ENCODE measurements at regions not wholly inside any gene's neighbourhood (a gene's known extent, or its start where the extent isn't known, plus 50 kb on each side); places are given as distances from the start of the nearest gene placed in this dataset.
"Not testable (repeated sequence)": the region's sequence is repeated elsewhere in the genome, so short reads cannot be mapped to it uniquely, and the experiment has no call there.

- no peak for DNase-seq
Measured at GRCh38 chr4:163988391-163988790, 493.9 kb downstream of the TMA16 start.

DNA sequence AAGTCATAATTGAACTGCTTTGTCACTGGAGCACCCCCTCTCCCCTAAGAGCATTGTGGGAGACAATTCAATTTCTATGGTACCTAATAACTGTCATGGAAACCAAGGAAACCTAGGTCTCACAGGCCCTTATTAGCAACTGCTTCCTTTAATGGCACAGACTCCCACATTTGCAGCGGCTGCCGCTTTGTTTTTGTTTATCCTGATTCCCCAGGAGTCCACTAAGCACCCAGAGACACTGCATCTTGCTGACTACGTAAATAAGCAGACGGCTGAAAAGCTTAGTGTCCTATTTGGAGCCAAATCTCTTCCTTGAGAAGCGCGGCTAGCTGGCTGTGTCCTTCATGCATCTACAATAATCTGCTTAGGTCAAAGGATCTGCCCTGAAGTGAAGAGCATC lies 494.4 kb downstream of the TMA16 start:
- peak; percentile 59 for DNase-seq

GRCh38 chr4:163991298-163991865 lies 496.9 kb downstream of the TMA16 start:
- DNase-seq: no peak

GRCh38 chr4:164009435-164009834 lies 514.9 kb downstream of the TMA16 start:
- no peak for DNase-seq

DNA sequence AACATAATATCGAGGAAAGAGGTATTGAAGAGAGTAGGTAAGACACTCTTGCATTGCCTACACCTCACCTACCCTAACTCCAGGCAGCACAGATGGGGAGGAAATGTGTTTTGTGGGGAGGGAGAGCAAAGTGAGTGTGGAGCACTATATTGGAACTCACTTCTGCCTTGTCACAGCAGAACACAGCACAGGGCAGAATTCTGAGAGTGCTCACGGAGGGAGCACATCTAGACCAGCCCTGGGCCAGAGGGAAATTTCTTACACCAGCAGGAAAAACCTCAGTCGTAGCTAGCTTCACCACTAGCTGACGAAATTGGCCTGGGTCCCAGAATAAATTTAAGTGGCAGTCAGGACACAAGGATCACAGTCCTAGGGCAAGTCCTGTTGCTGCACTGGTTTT lies 517.3 kb downstream of the TMA16 start:
- no peak for DNase-seq

GRCh38 chr4:164012396-164013027 lies 518.0 kb downstream of the TMA16 start:
- peak; percentile 51 for DNase-seq

GRCh38 chr4:164021947-164022346 lies 527.5 kb downstream of the TMA16 start:
- DNase-seq: no peak

- DNase-seq: no peak
Measured at GRCh38 chr4:164023214-164023613, 528.7 kb downstream of the TMA16 start.

DNA sequence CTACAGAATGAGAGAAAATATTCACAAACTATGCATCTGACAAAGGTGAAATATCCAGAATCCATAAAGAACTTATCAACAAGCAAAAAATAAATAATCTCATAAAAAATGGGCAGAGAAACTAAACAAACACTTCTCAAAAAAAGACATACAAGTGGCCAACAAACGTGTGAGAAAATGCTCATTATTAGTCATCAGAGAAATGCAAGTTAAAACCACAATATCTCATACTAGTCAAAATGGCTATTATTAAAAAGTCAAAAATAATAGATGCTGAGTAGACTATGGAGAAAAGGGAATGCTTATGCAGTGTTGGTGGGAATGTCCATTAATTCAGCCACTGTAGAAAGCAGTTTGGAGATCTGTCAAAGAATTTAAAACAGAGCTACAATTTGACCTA lies 533.3 kb downstream of the TMA16 start:
- DNase-seq: no peak

GRCh38 chr4:164039482-164039881 lies 545.0 kb downstream of the TMA16 start:
- no peak for DNase-seq

DNA sequence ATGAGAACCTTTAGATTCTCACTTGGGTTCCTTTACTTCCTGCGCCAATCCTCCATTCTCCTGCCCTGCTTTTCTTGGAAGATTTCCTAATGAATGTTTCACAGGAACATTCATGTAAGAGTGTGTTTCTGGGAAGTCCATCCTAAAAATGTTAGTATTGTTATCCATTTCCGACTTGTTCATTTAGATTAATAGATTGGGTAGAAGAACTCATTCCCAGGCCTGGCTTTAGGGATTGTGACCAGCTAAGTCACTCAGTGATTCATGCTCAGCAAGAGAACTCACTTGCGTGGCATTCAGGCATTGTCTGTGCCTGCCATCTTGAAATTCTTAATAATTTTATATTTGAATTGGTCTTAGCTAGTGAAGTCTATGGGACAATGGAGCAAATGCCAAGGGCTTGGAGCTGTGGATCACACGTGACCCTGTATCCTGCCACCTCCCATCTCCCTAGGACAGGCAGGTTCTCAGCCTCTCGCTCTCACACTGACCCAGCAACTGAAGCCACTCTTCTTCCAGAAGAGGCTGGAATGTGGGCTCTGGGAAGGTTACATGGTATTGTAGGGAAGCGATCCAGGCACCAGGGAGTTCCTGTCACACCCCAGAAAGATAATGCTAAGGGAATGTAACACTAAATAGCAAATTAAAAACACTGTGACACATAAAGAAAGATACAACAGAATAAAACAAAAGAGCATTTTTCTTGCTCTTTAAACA lies 562.1 kb downstream of the TMA16 start:
- no peak for DNase-seq

GRCh38 chr4:164058776-164059445 lies 564.4 kb downstream of the TMA16 start:
- no peak for DNase-seq

- DNase-seq: no peak
Measured at GRCh38 chr4:164060456-164060855, 566.0 kb downstream of the TMA16 start.

DNA sequence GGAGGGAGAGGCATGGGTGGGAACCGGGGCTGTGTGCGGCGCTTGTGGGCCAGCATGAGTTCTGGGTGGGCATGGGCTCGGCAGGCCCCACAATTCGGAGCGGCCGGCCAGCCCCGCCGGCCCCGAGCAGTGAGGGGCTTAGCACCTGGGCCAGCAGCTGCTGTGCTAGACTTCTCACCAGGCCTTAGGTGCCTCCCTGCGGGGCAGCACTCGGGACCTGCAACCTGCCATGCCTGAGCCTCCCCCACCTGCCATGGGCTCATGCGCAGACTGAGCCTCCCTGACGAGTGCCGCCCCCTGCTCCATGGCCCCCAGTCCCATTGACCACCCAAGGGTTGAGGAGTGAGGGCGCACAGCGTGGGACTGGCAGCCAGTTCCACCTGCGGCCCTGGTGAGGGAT lies 573.9 kb downstream of the TMA16 start:
- no peak for DNase-seq

- no peak for DNase-seq
Measured at GRCh38 chr4:164070625-164071024, 576.1 kb downstream of the TMA16 start.

DNA sequence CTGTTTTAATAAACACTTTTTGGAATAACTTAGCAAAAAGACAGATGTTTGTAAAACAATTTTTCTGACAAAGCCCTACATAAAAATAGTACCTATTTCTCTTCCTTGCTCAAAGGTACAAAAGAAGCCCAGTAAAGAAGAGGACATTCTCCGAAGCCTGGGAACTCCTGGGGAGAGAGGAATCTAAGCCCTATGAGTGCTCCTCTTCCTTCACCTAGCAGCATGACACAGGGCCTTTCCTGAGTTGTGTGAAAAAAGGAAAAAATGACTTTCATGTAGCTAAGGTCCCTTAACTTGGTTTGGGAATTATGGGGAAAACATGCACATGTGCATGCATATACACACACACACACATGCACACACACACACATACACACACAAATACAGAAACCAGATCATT lies 586.9 kb downstream of the TMA16 start:
- no peak for DNase-seq

GRCh38 chr4:164081801-164082200 lies 587.3 kb downstream of the TMA16 start:
- no peak for DNase-seq

- peak; percentile 21 for DNase-seq
Measured at GRCh38 chr4:164087733-164088132, 593.2 kb downstream of the TMA16 start.

DNA sequence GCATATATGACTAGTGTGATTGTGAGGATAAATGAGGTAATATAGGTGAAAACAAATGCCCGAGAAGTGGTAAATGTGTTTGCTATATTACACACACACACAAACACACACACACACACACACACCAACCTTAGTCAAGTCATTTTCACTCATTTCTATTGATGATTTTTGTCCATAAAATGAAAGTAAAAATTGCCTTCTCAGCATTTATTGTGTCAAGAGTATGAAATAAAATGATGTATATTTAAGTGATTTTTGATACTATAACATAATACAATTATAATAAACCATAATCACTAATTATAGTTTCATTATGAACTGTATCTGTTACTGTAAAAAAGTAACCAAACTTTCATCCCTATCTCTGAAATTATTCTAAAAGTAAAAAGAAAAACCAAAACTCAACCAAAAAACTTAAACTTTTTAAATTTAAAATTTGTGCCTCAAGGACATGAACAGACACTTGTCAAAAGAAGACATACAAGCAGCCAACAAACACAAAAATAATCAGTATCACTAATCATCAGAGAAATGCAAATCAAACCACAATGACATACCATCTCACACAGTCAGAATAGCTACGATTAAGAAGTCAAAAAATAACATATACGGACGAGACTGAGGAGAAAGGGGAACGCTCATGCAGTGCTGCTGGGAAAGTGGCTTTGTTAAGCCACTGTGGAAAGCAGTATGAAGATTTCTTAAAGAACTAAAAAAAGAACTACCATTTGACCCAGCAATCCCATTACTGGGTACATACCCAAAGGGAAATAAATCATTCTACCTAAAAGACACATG lies 601.0 kb downstream of the TMA16 start:
- DNase-seq: no peak

DNA sequence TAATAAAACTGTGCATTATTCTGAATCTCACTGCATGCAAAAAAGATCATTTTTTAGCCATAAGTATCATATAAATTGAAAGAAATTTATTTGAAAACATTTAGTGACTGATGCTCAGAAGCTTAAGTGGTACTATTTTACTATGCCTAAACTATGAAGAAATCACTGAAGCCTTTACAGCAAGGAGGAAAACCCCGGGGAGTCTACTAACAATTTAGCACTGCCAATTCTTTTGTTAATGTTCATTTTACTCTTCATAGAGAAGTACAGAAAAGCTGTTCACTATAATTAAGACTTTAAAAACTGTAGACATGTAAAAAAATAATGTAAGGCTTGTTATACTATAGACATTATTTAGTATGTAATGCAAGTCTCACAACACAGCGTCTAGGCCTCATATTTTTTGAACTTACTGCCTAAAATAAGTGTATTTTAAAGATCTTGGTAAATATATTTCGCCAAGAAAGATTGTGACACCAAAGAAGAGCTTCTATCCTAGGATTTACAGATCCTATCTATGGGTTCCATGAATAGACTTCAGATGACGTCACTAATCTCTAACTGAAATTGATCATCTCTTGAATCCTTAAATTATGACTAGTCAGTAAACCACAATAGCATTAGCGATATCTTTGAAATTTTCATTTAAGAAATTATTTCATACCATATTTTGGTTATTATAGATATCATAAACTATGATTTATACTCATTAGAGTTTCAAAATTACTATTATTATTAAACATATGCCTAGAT lies 602.5 kb downstream of the TMA16 start:
- DNase-seq: no peak

- DNase-seq: not testable (repeated sequence)
Measured at GRCh38 chr4:164100741-164101365, 606.4 kb downstream of the TMA16 start.

DNA sequence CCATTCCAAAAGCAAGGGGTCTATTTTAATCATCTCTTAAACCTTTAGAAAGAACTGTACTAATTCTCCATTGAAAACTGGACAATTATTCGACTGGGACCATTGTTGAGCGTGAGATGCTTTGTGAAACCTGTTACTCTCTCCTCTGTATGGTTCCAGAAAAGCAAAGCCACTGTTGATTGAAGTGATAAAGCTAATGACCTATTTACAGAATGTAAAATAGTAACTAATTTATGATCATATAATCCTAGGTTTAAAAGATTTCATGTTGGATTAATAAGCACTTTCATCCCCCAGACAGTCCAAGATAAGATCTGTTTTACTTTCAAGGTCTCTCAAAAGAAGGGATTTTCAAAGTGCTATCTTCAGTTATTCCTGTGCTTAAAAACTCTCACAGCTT lies 614.5 kb downstream of the TMA16 start:
- no peak for DNase-seq

Data from retina (tissue), 1 donor.